OCI-LY3 (cell line): ENCODE measurements at regions not wholly inside any gene's neighbourhood (a gene's known extent, or its start where the extent isn't known, plus 50 kb on each side); places are given as distances from the start of the nearest gene placed in this dataset.

Source experiments
- EZH2phosphoT487 ChIP-seq: fragments of 200-600 bp; shearing (Covaris generic); IDR thresholded peaks from 2 replicates; pipeline ENCODE4 v1.6.1; 2018; ENCODE audit warnings: antibody characterized with exemption, mixed run types, low read depth
- TF ChIP-seq, protein P1 (sequence below): fragments of 200-600, 300-600 bp; sonication (generic); IDR thresholded peaks from 2 replicates; pipeline ENCODE4 v1.5.1; 2014; ENCODE audit warnings: antibody characterized with exemption, low read length, low read depth

DNA sequence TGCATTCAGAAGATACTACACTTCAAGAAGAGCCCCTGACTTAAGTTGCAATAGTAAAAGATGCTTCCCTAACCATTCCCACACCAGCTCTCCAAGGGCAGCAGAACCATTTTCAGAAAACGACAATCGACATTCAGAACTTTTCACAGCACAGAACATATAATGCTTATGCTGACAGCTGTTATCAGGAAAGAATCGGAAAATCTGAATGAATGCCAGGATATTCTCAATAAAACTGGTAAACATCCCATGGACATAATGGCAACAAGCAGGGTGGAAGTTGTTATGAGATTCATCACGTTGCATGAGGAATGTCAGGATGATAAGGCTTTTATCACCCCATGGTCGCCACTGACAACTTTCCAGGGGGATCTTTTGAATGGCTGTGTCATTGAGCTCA lies 246.6 kb upstream of the CHRM3 start:
- TF ChIP-seq, protein P1, sequence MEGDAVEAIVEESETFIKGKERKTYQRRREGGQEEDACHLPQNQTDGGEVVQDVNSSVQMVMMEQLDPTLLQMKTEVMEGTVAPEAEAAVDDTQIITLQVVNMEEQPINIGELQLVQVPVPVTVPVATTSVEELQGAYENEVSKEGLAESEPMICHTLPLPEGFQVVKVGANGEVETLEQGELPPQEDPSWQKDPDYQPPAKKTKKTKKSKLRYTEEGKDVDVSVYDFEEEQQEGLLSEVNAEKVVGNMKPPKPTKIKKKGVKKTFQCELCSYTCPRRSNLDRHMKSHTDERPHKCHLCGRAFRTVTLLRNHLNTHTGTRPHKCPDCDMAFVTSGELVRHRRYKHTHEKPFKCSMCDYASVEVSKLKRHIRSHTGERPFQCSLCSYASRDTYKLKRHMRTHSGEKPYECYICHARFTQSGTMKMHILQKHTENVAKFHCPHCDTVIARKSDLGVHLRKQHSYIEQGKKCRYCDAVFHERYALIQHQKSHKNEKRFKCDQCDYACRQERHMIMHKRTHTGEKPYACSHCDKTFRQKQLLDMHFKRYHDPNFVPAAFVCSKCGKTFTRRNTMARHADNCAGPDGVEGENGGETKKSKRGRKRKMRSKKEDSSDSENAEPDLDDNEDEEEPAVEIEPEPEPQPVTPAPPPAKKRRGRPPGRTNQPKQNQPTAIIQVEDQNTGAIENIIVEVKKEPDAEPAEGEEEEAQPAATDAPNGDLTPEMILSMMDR, result no peak
- no peak for TF ChIP-seq EZH2phosphoT487
